EL (cell line): ENCODE measurements at regions not wholly inside any gene's neighbourhood (a gene's known extent, or its start where the extent isn't known, plus 50 kb on each side); places are given as distances from the start of the nearest gene placed in this dataset.

ENCODE experiments used
- DNase-seq: peaks from one replicate; pipeline ENCODE4 v3.0.0-alpha.2; 2016

GRCh38 chr3:124586126-124587052, 143.9 kb upstream of the UMPS start:
- DNase-seq: no peak

DNA sequence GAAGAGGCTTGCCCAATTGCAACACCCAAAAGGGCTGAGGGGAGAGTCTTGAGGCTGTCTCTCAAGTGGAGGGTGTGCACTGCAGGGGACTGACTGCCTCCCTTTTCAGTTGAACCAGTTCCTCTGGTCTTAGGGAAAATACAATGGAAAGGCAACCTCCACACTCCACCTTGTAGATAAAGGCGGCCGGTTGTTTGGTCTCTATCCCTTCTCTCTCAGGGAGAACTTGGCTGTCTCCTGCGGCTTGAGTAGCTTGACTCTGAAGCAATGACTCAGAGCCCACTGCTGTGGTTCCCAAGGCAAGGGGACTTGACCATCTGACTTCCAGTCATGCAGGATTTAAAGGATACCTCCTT, 143.2 kb upstream of the UMPS start:
- DNase-seq: no peak

GRCh38 chr3:124588036-124588435, 142.2 kb upstream of the UMPS start:
- no peak for DNase-seq

DNA sequence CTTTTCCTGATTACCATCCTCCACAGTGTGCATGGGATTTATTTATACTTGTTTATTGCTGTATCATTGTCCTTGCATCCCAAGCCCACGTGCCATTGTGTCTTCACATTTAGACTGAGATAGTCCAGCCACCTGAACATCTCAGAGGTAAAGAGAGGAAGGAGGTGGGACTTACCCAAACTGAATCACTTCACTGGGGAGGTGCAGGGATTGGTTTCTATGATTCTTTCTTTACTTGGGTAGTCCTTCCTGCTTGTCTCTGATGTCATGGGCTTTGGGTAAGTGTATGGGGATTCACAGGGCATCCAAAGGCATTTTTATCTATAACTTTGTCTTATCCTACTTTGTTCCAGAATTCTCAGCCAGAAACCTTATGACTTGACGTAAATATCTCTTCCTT, 141.5 kb upstream of the UMPS start:
- no peak for DNase-seq

- DNase-seq: no peak
These were observed 138.6 kb upstream of the UMPS start for GRCh38 chr3:124591699-124592098.

GRCh38 chr3:124592658-124593441, 137.4 kb upstream of the UMPS start:
- no peak for DNase-seq

DNA sequence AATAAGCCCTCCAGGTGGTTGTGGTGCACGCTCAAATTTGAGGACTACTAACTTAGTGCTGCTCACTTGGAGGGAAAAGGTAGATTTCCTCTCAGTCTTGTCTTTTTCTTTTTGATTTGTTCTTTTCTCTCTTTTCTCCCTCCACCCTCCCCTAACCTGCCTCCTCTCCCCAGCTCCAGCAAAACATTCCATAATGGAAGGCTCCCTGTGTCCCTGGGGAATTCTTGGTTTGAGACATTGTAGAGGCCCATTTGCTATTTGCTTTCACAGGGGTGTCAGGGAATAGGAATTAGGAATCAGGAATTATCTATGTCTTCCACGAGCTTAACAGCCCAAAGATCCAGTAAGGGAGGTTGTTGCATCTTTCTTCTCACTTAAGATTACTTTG, 136.8 kb upstream of the UMPS start:
- no peak for DNase-seq

GRCh38 chr3:124594581-124594980, 135.7 kb upstream of the UMPS start:
- no peak for DNase-seq

GRCh38 chr3:124597273-124597672, 133.0 kb upstream of the UMPS start:
- DNase-seq: no peak

DNA sequence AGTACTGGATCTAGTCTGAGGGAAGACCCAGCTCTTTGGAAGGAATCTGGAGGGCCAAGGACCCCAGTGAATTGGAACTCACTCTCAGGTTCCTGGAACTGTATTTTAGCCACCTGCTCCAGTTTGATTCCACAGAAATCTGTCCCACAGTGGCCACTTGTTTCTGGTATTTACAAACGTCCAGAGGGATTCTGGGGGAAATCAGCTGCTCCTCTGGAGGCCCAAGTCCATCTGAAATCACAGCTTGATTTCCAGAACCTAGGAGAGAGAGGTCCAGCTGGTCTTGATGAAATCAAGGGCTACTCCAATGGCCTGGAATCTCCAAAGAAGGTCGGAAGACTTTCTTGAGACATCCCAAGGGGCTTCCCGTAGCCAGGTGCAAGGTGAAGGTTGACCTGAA, 132.3 kb upstream of the UMPS start:
- no peak for DNase-seq

DNA sequence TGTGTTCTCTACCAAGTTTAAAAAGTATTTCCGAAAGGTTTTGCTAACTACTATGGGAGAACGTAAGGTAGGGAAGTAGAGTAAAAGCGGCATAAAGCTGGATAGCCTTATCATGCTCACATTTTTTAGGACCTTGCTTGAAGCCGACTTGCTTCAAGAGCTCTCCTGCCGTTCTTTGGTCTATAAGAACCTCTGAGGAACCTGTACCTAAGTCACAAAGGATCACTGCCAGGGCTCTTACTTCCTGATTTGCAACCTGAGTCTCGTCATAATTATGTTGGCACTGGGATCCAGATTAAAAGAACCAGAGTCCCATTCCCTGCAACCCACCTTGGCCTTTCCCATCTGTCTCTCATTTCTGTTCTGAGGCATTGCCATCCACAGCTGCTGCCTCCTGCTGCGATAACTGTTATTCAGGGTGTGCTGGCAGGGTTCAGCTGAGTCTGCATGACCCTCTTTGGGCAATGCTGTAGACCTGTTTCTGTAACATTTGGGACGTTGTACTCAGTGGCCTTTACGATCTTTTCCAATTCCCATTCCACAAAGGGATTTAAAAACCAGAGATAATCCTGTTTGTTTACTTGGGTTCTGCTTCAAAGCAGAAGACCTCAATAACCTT, 131.0 kb upstream of the UMPS start:
- no peak for DNase-seq

- DNase-seq: peak; percentile 28
These were observed 130.2 kb upstream of the UMPS start for GRCh38 chr3:124599779-124600693.

GRCh38 chr3:124600765-124601164, 129.5 kb upstream of the UMPS start:
- DNase-seq: no peak

DNA sequence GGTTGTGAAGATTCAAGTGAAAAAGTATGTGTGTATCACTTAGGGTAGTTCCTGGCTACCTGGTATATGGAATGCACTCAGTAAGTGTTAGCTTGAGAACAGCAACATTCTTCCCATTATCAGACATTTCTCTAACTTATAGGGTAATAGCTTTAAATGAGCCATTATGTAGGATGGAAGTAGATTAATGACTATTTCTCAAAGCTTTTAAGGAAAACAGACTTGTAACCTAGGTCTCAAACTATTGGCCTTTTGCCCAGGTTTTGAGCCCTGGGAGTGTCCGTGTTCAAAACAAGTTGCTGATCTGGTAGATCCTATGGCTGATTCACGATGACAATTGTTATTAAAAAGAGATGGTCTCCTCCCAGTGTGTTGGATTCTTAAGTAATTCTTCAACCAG, 129.1 kb upstream of the UMPS start:
- DNase-seq: no peak

DNA sequence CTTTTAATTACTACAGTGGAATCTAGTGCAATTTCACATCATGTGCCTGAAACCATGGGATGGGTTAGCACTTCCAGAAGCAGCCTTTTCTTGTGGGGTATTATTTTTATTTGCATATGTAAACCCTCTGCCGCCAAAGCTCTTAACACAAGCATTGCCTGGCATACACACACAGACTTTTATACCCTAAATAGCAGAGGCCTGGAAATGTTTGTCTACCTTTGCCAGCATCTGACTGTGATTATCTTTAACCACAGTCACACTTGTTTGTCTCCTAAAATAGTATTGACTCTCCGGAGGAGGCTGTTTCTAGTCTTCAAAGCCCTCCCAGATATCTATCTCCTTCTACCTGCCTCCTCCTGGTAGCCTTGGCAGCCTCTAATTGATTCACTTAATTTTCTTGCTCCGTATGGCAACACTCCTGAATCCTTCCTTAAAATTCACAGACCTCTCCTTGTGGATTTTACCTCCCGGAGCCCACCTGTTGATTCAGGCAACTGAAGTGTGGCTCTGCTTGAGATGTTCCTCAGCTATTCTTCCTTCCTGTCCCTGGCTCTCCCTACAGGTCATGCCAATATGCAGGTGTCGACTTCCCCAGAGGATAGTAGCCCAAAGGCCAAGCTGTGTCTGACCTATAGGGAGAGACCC, 127.1 kb upstream of the UMPS start:
- DNase-seq: no peak

DNA sequence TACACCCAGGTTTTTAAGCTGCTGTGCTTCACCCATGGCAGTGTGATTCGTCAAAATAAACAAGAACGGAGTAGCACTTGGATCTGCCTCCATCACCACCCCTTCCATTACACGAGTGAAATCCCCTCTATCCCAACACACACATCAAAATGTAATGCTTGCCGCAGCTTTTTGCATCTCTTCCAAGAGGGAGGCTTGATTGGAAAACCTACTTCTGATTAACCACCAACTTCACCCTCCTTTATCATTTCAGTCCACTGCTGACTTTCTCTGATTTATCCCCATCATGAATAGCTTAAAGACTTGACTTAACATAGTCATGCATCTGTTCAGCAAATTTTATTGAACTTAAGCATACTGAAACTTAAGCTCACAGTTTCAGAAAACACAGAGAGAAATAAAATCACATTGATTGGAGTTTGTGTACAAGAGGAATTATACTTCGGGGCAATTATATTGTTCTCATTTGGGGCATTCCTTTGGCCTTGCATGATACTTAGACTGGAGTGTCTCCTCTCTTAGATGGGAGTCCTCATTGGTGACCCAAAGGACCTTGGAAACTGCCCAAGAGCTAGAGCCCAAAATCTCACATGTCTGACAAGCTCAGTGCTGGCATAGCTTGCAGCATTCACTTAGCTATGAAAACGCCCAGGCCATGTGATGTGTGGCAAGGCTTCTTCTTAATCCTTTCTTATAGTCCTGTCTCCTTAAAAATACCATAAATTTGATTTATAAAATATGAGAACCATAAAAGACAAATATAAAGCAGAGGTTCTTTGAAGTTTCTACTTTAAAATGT, 124.3 kb upstream of the UMPS start:
- no peak for DNase-seq

DNA sequence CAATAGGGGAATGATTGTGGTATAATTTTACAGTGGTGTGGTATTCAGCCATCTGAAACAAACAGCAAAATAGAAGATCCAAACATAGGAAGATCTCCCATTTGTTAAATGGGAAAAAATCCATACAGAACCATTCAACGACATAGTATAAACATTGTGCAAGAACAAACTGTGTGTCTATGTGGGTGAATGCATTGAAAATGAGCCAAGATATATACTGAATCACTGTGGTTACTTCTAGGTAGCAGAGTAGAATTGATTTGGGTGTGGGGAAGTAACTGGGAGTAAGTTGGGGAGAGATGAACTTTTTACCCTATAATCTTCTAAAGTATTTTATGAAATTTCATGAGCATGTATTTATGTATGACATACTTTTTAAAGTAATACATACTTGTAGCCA, 123.1 kb upstream of the UMPS start:
- peak; percentile 48 for DNase-seq

- DNase-seq: no peak
These were observed 120.8 kb upstream of the UMPS start for GRCh38 chr3:124609402-124609801.

DNA sequence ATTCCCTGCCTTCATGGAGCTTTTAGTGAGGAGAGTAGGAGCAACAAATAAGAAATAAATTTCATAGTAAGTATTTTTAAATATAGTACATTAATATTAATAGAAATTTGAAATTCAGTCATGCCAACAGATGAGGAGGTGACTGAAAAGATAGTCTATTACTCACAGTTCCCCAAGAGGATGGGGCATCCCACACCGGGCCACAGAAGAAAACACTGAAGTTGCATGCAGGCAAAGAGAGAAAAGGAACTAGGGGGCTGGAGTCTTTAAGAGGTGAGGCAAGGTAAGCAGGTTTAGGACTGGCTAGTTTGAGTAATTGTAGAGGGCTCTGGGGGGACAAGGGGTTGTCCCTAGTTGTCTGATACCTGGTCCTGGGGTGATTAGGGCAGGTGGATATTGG, 120.1 kb upstream of the UMPS start:
- no peak for DNase-seq

DNA sequence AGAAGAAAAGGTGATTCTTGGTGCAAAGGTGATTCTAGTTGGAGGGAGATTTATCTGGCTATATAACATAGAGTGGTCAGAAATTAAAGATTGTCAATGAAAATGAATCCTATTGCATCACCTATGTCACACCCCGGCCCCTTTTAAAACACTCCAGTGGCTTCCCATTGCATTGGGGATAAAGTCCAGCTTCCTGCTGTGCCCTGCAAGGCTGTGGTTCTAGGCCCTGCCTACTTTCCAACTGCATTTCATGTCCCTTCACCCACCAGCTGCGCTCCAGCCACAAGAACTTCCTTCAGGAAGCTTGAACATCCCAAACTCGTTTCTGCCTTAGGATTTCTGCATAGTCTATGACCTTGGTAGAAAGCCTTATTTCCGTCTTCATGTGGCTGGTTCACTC, 118.7 kb upstream of the UMPS start:
- DNase-seq: no peak

DNA sequence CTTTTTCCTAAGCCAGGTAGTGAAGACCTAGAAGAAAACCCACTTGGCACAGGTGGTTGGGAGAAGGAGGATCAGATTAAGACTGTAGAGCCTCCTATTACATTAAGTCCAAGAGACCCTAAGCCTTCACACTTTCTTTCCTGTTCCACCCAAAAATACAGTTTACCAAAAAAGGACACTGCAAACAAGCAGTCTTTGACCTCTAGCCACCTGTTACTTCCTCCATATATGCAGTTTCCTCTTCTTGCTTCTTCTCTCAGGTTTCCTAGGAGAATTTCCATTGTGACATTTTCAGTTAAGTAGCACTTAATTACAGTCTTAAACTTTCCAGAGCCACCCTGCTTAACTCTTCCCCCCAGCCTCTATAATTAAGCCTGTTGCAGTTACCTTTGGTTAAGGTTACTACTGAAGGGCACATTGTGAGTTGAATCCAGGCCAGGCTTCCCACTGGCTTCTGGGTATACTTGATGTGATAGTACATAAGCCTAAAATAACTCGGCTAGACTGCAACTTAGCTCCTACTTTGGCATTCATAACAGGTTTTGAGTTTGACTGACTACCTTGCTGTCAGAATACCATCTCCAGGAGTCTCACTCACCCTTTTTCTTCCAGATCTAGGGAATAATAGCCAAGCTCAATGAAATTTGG, 114.2 kb upstream of the UMPS start:
- DNase-seq: no peak
